Mesenchymal stem cell (in vitro differentiated cells and primary cell): ENCODE measurements at regions not wholly inside any gene's neighbourhood (a gene's known extent, or its start where the extent isn't known, plus 50 kb on each side); places are given as distances from the start of the nearest gene placed in this dataset.

Source experiments
- DNase-seq: peaks from one replicate; pipeline ENCODE4 v3.0.0-alpha.2; 2013
- H2AFZ ChIP-seq: one replicate; pipeline ENCODE4 v1.6.1; 2013; ENCODE audit warnings: low read depth, mild to moderate bottlenecking, control low read depth, inconsistent platforms, low read length, moderate library complexity
- H2AK5ac ChIP-seq: 2 replicates; pipeline ENCODE4 v1.6.1; 2013; ENCODE audit warnings: low read length, moderate library complexity, mild to moderate bottlenecking, inconsistent platforms; ENCODE audit not compliant: severe bottlenecking
- H2BK120ac ChIP-seq: one replicate; pipeline ENCODE4 v1.6.1; 2013; ENCODE audit warnings: low read depth, mild to moderate bottlenecking, inconsistent platforms, low read length, moderate library complexity
- H2BK12ac ChIP-seq, 2 experiments: one replicate each; pipeline ENCODE4 v1.6.1; 2013; ENCODE audit warnings: inconsistent platforms in 2 of 2, low read length in 2 of 2, mild to moderate bottlenecking in 2 of 2, moderate library complexity in 2 of 2, control low read depth in 1 of 2
- H2BK15ac ChIP-seq: one replicate; pipeline ENCODE4 v1.6.1; 2013; ENCODE audit warnings: mild to moderate bottlenecking, low read depth, inconsistent platforms; ENCODE audit not compliant: poor library complexity, severe bottlenecking
- H2BK5ac ChIP-seq: 2 replicates; pipeline ENCODE4 v1.6.1; 2013; ENCODE audit warnings: low read depth, mild to moderate bottlenecking, low read length, control low read depth, inconsistent platforms; ENCODE audit not compliant: poor library complexity, severe bottlenecking
- H3K14ac ChIP-seq, 2 experiments: one replicate each; pipeline ENCODE4 v1.6.1; 2013; ENCODE audit warnings: inconsistent platforms in 2 of 2, low read length in 2 of 2, control low read depth in 1 of 2, mild to moderate bottlenecking in 1 of 2, moderate library complexity in 1 of 2
- H3K18ac ChIP-seq, 2 experiments: one replicate each; pipeline ENCODE4 v1.6.1; 2013; ENCODE audit warnings: inconsistent platforms in 2 of 2, low read length in 2 of 2, control low read depth in 1 of 2, low read depth in 1 of 2, mild to moderate bottlenecking in 1 of 2
- H3K23ac ChIP-seq, 2 experiments: one replicate each; pipeline ENCODE4 v1.6.1; 2013; ENCODE audit warnings: inconsistent platforms in 2 of 2, low read length in 2 of 2, mild to moderate bottlenecking in 2 of 2, moderate library complexity in 2 of 2, control low read depth in 1 of 2
- H3K27ac ChIP-seq: 2 replicates; pipeline ENCODE4 v1.5.1; 2013; ENCODE audit warnings: mild to moderate bottlenecking, moderate library complexity, low read length, control low read depth, inconsistent platforms; ENCODE audit not compliant: poor library complexity, severe bottlenecking
- H3K27me3 ChIP-seq, 2 experiments: 2 replicates each; pipeline versions ENCODE4 v1.6.1 to v1.7.0; 2013; ENCODE audit warnings: low read length in 2 of 2, mild to moderate bottlenecking in 2 of 2, moderate library complexity in 2 of 2, control low read depth in 1 of 2, inconsistent platforms in 1 of 2; ENCODE audit not compliant: control insufficient read depth in 1 of 2, insufficient read depth in 1 of 2
- H3K36me3 ChIP-seq, 2 experiments: 2 replicates each; pipeline versions ENCODE4 v1.6.1 to v1.7.0; 2013; ENCODE audit warnings: low read length in 2 of 2, control low read depth in 1 of 2, inconsistent platforms in 1 of 2, low read depth in 1 of 2, mild to moderate bottlenecking in 1 of 2; ENCODE audit not compliant: insufficient read depth in 2 of 2, control insufficient read depth in 1 of 2
- H3K4ac ChIP-seq, 2 experiments: one replicate each; pipeline ENCODE4 v1.6.1; 2013; ENCODE audit warnings: inconsistent platforms in 2 of 2, low read length in 2 of 2, mild to moderate bottlenecking in 2 of 2, moderate library complexity in 2 of 2, control low read depth in 1 of 2, low read depth in 1 of 2
- H3K4me1 ChIP-seq: 2 replicates; pipeline ENCODE4 v1.6.1; 2013; ENCODE audit warnings: low read depth, low read length, control low read depth; ENCODE audit not compliant: control insufficient read depth, insufficient read depth
- H3K4me2 ChIP-seq: 2 replicates; pipeline ENCODE4 v1.6.1; 2013; ENCODE audit warnings: low read length, mild to moderate bottlenecking, inconsistent platforms; ENCODE audit not compliant: poor library complexity, severe bottlenecking
- H3K4me3 ChIP-seq, 2 experiments: 2 replicates each; pipeline versions ENCODE4 v1.5.1 to v1.7.0; 2013; ENCODE audit warnings: low read length in 2 of 2, mild to moderate bottlenecking in 2 of 2, control low read depth in 1 of 2, low read depth in 1 of 2; ENCODE audit not compliant: insufficient read depth in 1 of 2
- H3K79me1 ChIP-seq: replicated peaks from 2 replicates; pipeline ENCODE4 v1.6.1; 2013; ENCODE audit warnings: mild to moderate bottlenecking, control low read depth, low read length, inconsistent platforms; ENCODE audit not compliant: poor library complexity, severe bottlenecking
- H3K9ac ChIP-seq: 2 replicates; pipeline ENCODE4 v1.7.0; 2013; ENCODE audit warnings: mild to moderate bottlenecking, low read length, moderate library complexity
- H3K9me3 ChIP-seq: 2 replicates; pipeline ENCODE4 v1.7.0; 2013; ENCODE audit warnings: mild to moderate bottlenecking, low read length; ENCODE audit not compliant: control insufficient read depth
- H4K8ac ChIP-seq: one replicate; pipeline ENCODE4 v1.6.1; 2013; ENCODE audit warnings: inconsistent platforms, mild to moderate bottlenecking, low read length, moderate library complexity
- H4K91ac ChIP-seq: one replicate; pipeline ENCODE4 v1.6.1; 2013; ENCODE audit warnings: mild to moderate bottlenecking, low read length, inconsistent platforms
- WGBS: methylation state at CpG from one replicate; pipeline ENCODE4 v1.1.7; 2013; ENCODE audit warnings: mixed read lengths; 5-methylcytosine and 5-hydroxymethylcytosine counted together

DNA sequence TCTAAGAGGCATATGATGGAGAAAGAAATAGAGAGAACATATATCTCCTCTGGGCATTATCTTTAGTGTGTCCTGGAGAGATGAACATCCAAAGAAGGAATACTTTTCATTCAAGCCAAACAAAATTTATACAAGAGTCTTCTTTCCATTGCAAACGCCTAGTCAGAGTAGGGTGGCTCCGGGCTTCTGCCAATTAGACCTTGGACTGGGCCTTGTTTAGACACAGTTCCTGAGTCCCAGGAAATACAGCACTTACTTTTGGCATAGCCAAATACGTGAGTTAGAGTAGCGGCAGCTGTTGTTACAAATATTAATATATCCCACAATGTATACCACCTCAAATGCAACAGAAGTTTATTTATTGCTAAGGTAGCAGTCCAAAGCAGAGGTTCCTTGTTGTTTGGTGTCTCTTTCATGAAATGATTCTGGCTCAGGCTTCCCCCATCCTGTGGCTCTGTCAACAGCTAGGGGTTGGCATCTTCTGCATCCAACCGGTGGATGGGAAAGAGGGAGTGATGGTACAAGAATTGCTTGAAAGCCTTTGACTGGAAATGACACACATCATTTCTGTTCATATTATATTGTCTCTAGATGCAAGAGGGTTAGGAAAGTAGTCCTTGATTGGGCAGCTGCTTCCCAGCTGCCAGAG lies 148.0 kb upstream of the SPACA1 start:
- no peak overlapping the region for H3K14ac ChIP-seq
- H3K4me2 ChIP-seq: no peak overlapping the region
- DNase-seq: no peak
- H3K9ac ChIP-seq: no peak overlapping the region
- no peak overlapping the region for H3K4me3 ChIP-seq
- H2AK5ac ChIP-seq: no peak overlapping the region
- no peak overlapping the region for H3K18ac ChIP-seq
- no peak overlapping the region for H2AFZ ChIP-seq
- H2BK5ac ChIP-seq: no peak overlapping the region
- H3K9me3 ChIP-seq: no peaks in the 10 kb centered on the region
- no peaks in the 10 kb centered on the region for H3K36me3 ChIP-seq
- no peak overlapping the region for H2BK12ac ChIP-seq
- H3K27me3 ChIP-seq: peaks cover 0 to 45% of the 10 kb centered on the region in 2 experiments
- H2BK120ac ChIP-seq: no peak overlapping the region
- no peak overlapping the region for H4K8ac ChIP-seq
- no peak overlapping the region for H3K4ac ChIP-seq
- no peak overlapping the region for H3K23ac ChIP-seq
- no peaks in the 10 kb centered on the region for H3K4me1 ChIP-seq
- H4K91ac ChIP-seq: no peak overlapping the region
- H3K79me1 ChIP-seq: no peaks in the 10 kb centered on the region
- H2BK15ac ChIP-seq: no peak overlapping the region
- WGBS: 71% methylated on average over 3 of the region's 5 CpGs
- no peak overlapping the region for H3K27ac ChIP-seq

DNA sequence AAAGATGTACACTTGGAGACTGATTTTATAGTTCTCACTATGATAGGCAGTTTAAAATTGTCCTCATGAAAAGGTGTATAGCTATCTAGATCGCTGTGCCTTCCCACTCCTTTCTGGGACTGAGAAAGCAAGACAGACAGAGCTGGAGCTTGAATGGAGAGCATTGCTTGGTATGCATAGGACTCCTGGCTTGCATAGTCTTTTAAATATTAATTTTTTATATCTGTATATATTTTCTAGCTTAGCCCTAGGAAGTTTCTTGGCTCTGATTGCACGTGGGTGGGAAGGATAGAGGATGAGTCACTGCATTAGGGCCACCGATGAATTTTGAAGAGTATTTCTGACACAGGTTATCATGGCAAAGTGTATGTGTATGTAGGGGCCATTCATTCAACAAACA lies 150.0 kb upstream of the SPACA1 start:
- Histone ChIP-seq H3K4me2 (no peak overlapping the region), H2BK15ac (no peak overlapping the region)
- WGBS: 86% methylated on average over 3 of the region's 3 CpGs

DNA sequence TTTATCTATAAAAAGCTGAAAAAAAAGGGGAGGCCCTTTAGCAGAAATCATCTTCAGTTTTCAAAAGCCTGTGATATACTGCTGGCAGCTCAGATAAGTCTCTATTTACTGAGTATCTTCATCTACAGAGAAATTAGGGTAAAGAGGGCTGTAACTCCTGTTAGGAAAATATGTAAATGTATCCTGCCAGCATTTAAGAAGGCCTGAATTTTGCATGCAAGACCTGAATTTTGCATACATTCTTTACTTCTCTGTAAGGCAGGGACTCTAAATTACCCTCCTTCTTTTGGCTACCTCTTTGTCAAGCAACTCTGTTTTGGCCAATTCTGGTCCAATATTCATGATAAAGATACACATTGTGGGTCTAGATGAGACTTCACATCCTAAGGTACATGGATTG lies 150.6 kb upstream of the SPACA1 start:
- Histone ChIP-seq H2BK120ac (no peak overlapping the region), H2BK15ac (no peak overlapping the region), H2AFZ (no peak overlapping the region), H4K91ac (no peak overlapping the region), H3K9me3 (no peaks in the 10 kb centered on the region), H4K8ac (no peak overlapping the region), H3K36me3 (no peaks in the 10 kb centered on the region), H3K27me3 (peaks cover 0 to 28% of the 10 kb centered on the region in 2 experiments), H3K27ac (no peak overlapping the region), H3K14ac (no peak overlapping the region), H2BK5ac (no peak overlapping the region), H2AK5ac (no peak overlapping the region), H3K4me2 (no peak overlapping the region), H3K79me1 (no peaks in the 10 kb centered on the region), H3K4ac (no peak overlapping the region), H3K9ac (no peak overlapping the region), H2BK12ac (no peak overlapping the region), H3K4me1 (no peaks in the 10 kb centered on the region), H3K23ac (no peak overlapping the region), H3K18ac (no peak overlapping the region), H3K4me3 (no peak overlapping the region)
- no peak for DNase-seq

More for the DNA sequence above, 150.0 kb upstream of the SPACA1 start:
- H3K9ac ChIP-seq: no peak overlapping the region
- H2AFZ ChIP-seq: no peak overlapping the region
- no peak overlapping the region for H3K23ac ChIP-seq
- no peak overlapping the region for H4K8ac ChIP-seq
- H3K27me3 ChIP-seq: peaks cover 0 to 31% of the 10 kb centered on the region in 2 experiments
- no peak overlapping the region for H3K4ac ChIP-seq
- H3K36me3 ChIP-seq: no peaks in the 10 kb centered on the region
- no peak overlapping the region for H2BK12ac ChIP-seq
- H2BK5ac ChIP-seq: no peak overlapping the region
- no peaks in the 10 kb centered on the region for H3K4me1 ChIP-seq
- DNase-seq: no peak
- H2BK120ac ChIP-seq: no peak overlapping the region
- no peak overlapping the region for H3K18ac ChIP-seq
- H3K14ac ChIP-seq: no peak overlapping the region
- H3K9me3 ChIP-seq: no peaks in the 10 kb centered on the region
- H4K91ac ChIP-seq: no peak overlapping the region
- no peak overlapping the region for H2AK5ac ChIP-seq
- H3K4me3 ChIP-seq: no peak overlapping the region
- H3K27ac ChIP-seq: no peak overlapping the region
- no peaks in the 10 kb centered on the region for H3K79me1 ChIP-seq

DNA sequence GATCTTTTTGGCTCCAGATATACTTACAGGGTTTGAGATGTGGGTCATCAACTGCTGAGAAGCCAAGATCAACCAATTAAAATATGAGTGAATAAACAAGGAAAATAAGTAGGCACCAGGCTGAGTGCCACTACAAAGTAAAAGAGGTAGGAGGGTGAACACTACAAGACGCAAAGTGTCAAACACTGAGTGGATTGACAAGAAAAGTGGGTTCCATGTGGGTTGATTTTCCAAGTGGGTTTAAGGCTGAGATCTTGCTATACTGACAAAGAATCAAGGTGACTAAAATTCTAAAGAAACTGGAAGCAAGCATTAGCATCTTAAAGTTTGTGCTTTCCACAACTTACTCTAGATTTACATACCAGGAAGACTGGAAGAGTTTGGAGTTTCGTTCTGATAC lies 160.4 kb upstream of the SPACA1 start:
- no peak overlapping the region for H2BK12ac ChIP-seq
- no peak overlapping the region for H2BK5ac ChIP-seq
- no peak overlapping the region for H2BK15ac ChIP-seq
- no peak overlapping the region for H4K91ac ChIP-seq
- 100% methylated on average over 2 of the region's 2 CpGs for WGBS
- peaks cover 0 to 27% of the 10 kb centered on the region in 2 experiments for H3K27me3 ChIP-seq
- H3K27ac ChIP-seq: no peak overlapping the region
- no peak overlapping the region for H3K23ac ChIP-seq
- no peak for DNase-seq
- H3K4ac ChIP-seq: no peak overlapping the region
- no peak overlapping the region for H2AFZ ChIP-seq
- H3K9ac ChIP-seq: no peak overlapping the region
- no peak overlapping the region for H4K8ac ChIP-seq
- no peaks in the 10 kb centered on the region for H3K79me1 ChIP-seq
- no peaks in the 10 kb centered on the region for H3K36me3 ChIP-seq
- no peak overlapping the region for H3K4me2 ChIP-seq
- H3K4me1 ChIP-seq: no peaks in the 10 kb centered on the region
- no peak overlapping the region for H2AK5ac ChIP-seq
- no peak overlapping the region for H2BK120ac ChIP-seq
- no peak overlapping the region for H3K14ac ChIP-seq
- H3K18ac ChIP-seq: no peak overlapping the region
- no peaks in the 10 kb centered on the region for H3K9me3 ChIP-seq
- H3K4me3 ChIP-seq: no peak overlapping the region
